GM12878 (cell line): ENCODE measurements at regions not wholly inside any gene's neighbourhood (a gene's known extent, or its start where the extent isn't known, plus 50 kb on each side); places are given as distances from the start of the nearest gene placed in this dataset.

Source experiments
- ATAC-seq: fragments of 200-7000 bp; cut with Tn5 transposase; 3 replicates; pipeline ENCODE4 v1.9.1; 2020; ENCODE audit warnings: mild to moderate bottlenecking, moderate library complexity
- BruUV-seq: library from RNA; stranded (reverse); fragments of 400-500 nt; replicated peaks from 2 replicates; lab custom pipeline; 2021; lab: Mats Ljungman, UMichigan
- CTCF ChIA-PET: fragments of 300-600 bp; sonication (Branson Sonifier 250); formaldehyde crosslinking; extraction: SDS; loops from one replicate; lab custom pipeline; 2021; ENCODE audit warnings: inconsistent platforms; lab: Yijun Ruan, JAX
- POLR2A ChIA-PET: fragments of 350-600 bp; formaldehyde crosslinking; extraction: SDS; loops from one replicate; lab custom pipeline; 2021; ENCODE audit warnings: inconsistent platforms; lab: Charles Lee
- RAD21 ChIA-PET: fragments of 300-600 bp; sonication (Branson Sonifier 250); formaldehyde crosslinking; loops from one replicate; lab custom pipeline; 2023; ENCODE audit warnings: antibody characterized with exemption; ENCODE audit not compliant: unreplicated experiment; lab: Charles Lee
- SMC1A ChIA-PET: fragments of 300-600 bp; sonication (Branson Sonifier 250); formaldehyde crosslinking; loops from one replicate; lab custom pipeline; 2023; ENCODE audit not compliant: unreplicated experiment, uncharacterized antibody; lab: Charles Lee
- DNase-seq: peaks from one replicate; pipeline ENCODE4 v3.0.0-alpha.2; 2011; ENCODE audit warnings: low read depth, low spot score
- FAIRE-seq: peaks from 3 replicates; lab custom pipeline; 2011; peaks lifted over from hg19 to GRCh38; lab: Jason Lieb, UNC
- H2AFZ ChIP-seq: 2 replicates; pipeline ENCODE4 v1.6.0; 2011; ENCODE audit warnings: low read depth, low read length, control low read depth; ENCODE audit not compliant: control insufficient read depth
- H3K27ac ChIP-seq: 2 replicates; pipeline ENCODE4 v1.5.1; 2011; ENCODE audit warnings: control low read depth; ENCODE audit not compliant: control insufficient read depth, insufficient read depth
- H3K27me3 ChIP-seq, 2 experiments: replicated peaks in 1 of 2; 2 replicates each; pipeline versions ENCODE4 v1.6.0 to v1.6.1; 2011; ENCODE audit warnings: low read length in 1 of 2; ENCODE audit not compliant: control insufficient read depth in 2 of 2, insufficient read depth in 2 of 2
- H3K36me3 ChIP-seq, 2 experiments: 2 replicates each; pipeline ENCODE4 v1.5.1; 2011; ENCODE audit warnings: low read length in 1 of 2; ENCODE audit not compliant: control insufficient read depth in 2 of 2, insufficient read depth in 2 of 2
- H3K4me1 ChIP-seq: 2 replicates; pipeline ENCODE4 v1.6.1; 2011; ENCODE audit warnings: mild to moderate bottlenecking, low read length, moderate library complexity, mixed read lengths; ENCODE audit not compliant: control insufficient read depth, insufficient read depth
- H3K4me2 ChIP-seq: 2 replicates; pipeline ENCODE4 v1.6.0; 2011; ENCODE audit warnings: control low read depth; ENCODE audit not compliant: control insufficient read depth, insufficient read depth
- H3K4me3 ChIP-seq: fragments of 200-600 bp; sonication (generic); 2 replicates; pipeline ENCODE4 v1.5.1; 2016
- H3K79me2 ChIP-seq: 2 replicates; pipeline ENCODE4 v1.6.0; 2011; ENCODE audit warnings: low read length; ENCODE audit not compliant: control insufficient read depth, insufficient read depth
- H3K9ac ChIP-seq: 2 replicates; pipeline ENCODE4 v1.8.0; 2011; ENCODE audit warnings: low read length, control low read depth, mixed read lengths; ENCODE audit not compliant: control insufficient read depth, insufficient read depth
- H3K9me3 ChIP-seq: replicated peaks from 3 replicates; pipeline ENCODE4 v1.5.1; 2011; ENCODE audit warnings: mild to moderate bottlenecking, low read length; ENCODE audit not compliant: control insufficient read depth, insufficient read depth
- H4K20me1 ChIP-seq: 2 replicates; pipeline ENCODE4 v1.6.0; 2011; ENCODE audit not compliant: control insufficient read depth, insufficient read depth
- BRCA1 ChIP-seq: IDR thresholded peaks from 2 replicates; pipeline ENCODE4 v1.6.1; 2011; ENCODE audit warnings: low read depth, low read length, improper control_type of control experiment
- CEBPZ ChIP-seq: fragments of 150-350 bp; IDR thresholded peaks from 2 replicates; pipeline ENCODE4 v1.6.1; 2016; ENCODE audit warnings: low read depth, low read length
- MTA3 ChIP-seq: IDR thresholded peaks from 2 replicates; pipeline ENCODE4 v1.6.1; 2012; ENCODE audit warnings: low read length, inconsistent platforms, borderline replicate concordance
- MXI1 ChIP-seq: fragments of 150-350 bp; IDR thresholded peaks from 2 replicates; pipeline ENCODE4 v1.6.1; 2011; ENCODE audit warnings: low read depth, mild to moderate bottlenecking, inconsistent platforms, low read length, improper control_type of control experiment
- NFXL1 ChIP-seq: fragments of 450-650 bp; IDR thresholded peaks from 2 replicates; pipeline ENCODE4 v1.6.1; 2017; ENCODE audit warnings: antibody characterized with exemption, mild to moderate bottlenecking, borderline replicate concordance
- NR2C2 ChIP-seq: IDR thresholded peaks from 2 replicates; pipeline ENCODE4 v1.6.1; 2011; ENCODE audit warnings: borderline replicate concordance, low read depth; ENCODE audit not compliant: control insufficient read depth, insufficient read length
- SKIL ChIP-seq: fragments of 450-650 bp; IDR thresholded peaks from 2 replicates; pipeline ENCODE4 v1.6.1; 2017; ENCODE audit warnings: mild to moderate bottlenecking, low read depth, inconsistent platforms; ENCODE audit not compliant: poor library complexity, severe bottlenecking
- TCF3 ChIP-seq: IDR thresholded peaks from 2 replicates; pipeline ENCODE4 v1.6.1; 2012; ENCODE audit warnings: low read depth, mild to moderate bottlenecking, low read length, borderline replicate concordance; ENCODE audit not compliant: insufficient read depth
- ZBTB33 ChIP-seq: fragments of 450-650 bp; IDR thresholded peaks from 2 replicates; pipeline ENCODE4 v1.6.1; 2017; ENCODE audit warnings: mild to moderate bottlenecking
- ZBTB40 ChIP-seq: fragments of 450-650 bp; IDR thresholded peaks from 2 replicates; pipeline ENCODE4 v1.6.1; 2016; ENCODE audit warnings: mild to moderate bottlenecking, moderate library complexity, borderline replicate concordance
- WGBS: methylation state at CpG from one replicate; pipeline ENCODE4 v1.1.6; 2016; ENCODE audit warnings: low lambda C conversion rate; ENCODE audit not compliant: insufficient replicate concordance, insufficient coverage; ENCODE audit errors: missing lambda C conversion rate; 5-methylcytosine and 5-hydroxymethylcytosine counted together
- in situ Hi-C: fragments of 300-500 bp; cut with MboI; formaldehyde crosslinking; loops from 9 replicates; pipeline ENCODE4 v1.14.3; 2018; ENCODE audit warnings: mixed read lengths
- intact Hi-C: fragments of 100-400 bp; cut with micrococcal nuclease; formaldehyde crosslinking; loops from one replicate; pipeline ENCODE4 v1.14.2; 2022; ENCODE audit not compliant: unreplicated experiment

GRCh38 chr20:12911372-12911771 is 97.4 kb upstream of the SPTLC3 start:
- DNase-seq (no peak), ATAC-seq (no peak), FAIRE-seq (no peak)
- Histone ChIP-seq H3K36me3 (no peaks in the 10 kb centered on the region), H3K4me1 (no peaks in the 10 kb centered on the region), H3K9me3 (no peaks in the 10 kb centered on the region), H3K4me3 (no peak overlapping the region), H4K20me1 (no peaks in the 10 kb centered on the region), H2AFZ (no peak overlapping the region), H3K79me2 (no peaks in the 10 kb centered on the region), H3K27me3 (no peaks in the 10 kb centered on the region), H3K9ac (no peak overlapping the region), H3K4me2 (no peak overlapping the region), H3K27ac (no peak overlapping the region)
- intact Hi-C loops: no loop called here
- BruUV-seq: no TSS peak
- ChIA-PET SMC1A (no interaction called here), RAD21 (no interaction called here), CTCF (interaction anchor here (0.7 to 1.2 kb wide), 2 partner anchors 14 to 200 kb away, joined by 3 read pairs; no protein-coding TSS in a partner anchor), POLR2A (no interaction called here)
- WGBS: 5% methylated on average over 5 of the region's 5 CpGs
- in situ Hi-C loops: no loop called here
- no peak for TF ChIP-seq MXI1
- TF ChIP-seq NFXL1: no peak
- TF ChIP-seq BRCA1: no peak
- no peak for TF ChIP-seq SKIL
- no peak for TF ChIP-seq ZBTB33
- no peak for TF ChIP-seq CEBPZ
- no peak for TF ChIP-seq ZBTB40
- no peak for TF ChIP-seq NR2C2
- TF ChIP-seq MTA3: no peak
- no peak for TF ChIP-seq TCF3
